ENCODE measurements at regions not wholly inside any gene's neighbourhood (a gene's known extent, or its start where the extent isn't known, plus 50 kb on each side); places are given as distances from the start of the nearest gene placed in this dataset.

DNA sequence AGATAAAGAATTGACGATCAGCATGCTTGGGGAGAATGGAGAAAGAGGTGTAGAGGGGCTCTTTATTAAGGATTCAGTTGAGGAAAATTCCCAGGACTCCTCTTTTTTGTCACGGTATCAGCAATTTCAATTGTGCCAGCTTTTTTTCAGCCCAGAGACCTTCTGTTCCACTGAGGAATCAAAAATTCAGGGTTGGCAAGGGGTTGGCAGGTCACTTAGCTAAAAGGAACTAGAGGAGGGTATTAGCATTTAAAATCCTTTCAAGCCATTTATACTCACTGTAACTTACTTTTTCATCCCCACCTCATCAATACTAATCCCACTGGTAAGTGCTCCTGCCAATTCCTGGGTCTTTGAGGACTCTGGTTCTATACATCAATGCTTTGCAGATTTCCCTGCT, 757.5 kb upstream of the COBL start:
- no peak for ATAC-seq
- intact Hi-C loops (cut with DNase I), result no loop called here
- no peak for DNase-seq (ENCODE audit: low spot score)

DNA sequence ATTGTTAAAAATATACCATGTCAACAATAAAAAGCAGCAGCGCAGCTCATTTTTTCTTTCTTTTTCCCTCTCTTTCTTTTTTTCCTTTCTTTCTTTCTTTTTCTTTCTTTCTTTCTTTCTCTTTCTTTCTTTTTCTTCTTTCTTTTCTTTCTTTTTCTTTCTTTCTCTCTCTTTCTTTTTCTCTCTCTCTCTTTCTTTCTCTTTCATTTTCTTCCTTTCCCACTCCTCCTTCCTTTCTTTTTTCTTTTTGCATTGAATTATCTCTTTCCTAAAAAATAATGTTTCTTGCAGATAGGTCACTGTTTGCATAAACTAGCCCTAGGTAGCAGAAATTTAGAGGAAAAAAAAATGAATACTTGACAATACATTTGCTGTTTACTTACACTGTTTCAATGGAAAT, 755.1 kb upstream of the COBL start:
- DNase-seq (ENCODE audit: low spot score), result no peak
- intact Hi-C loops (cut with DNase I), result no loop called here
- ATAC-seq, result no peak

DNA sequence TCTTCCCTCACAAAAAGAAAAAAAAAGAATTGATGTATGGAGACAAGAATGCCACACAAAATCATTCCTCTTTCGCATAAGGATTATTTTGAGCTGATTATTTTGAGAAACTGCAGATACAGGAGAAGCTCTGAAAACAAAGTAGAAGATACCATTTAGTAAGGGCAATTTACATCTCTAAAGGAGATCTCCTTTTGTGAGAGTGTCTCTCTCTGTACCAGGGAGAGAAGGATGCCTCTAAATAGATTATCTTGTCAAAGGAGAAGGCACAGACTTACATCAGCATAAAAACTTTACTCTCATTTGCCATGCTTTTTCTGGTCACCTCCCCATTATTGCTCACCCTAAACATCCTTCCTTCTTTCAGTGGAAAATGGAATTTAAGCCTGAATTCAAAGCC, 747.9 kb upstream of the COBL start:
- DNase-seq (ENCODE audit: low spot score), result no peak
- no peak for ATAC-seq

DNA sequence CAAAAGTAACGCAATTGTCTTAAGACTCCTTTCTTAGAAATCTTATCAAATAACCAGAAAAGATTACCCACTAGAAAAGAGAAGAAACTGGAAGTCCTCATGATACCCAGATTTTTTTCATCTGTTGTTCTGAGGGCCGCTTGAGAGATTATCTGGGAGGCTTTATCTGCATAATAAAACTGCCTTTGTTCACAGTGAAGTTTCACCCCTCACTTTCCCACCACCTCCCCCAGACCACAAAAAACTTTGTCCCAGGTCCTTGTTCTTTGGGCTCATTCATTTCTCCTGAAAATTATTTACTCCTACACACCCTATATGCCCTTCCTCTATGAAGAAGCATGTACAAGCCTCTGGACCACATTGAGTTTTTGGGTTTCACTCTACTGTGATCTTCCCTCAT, 745.1 kb upstream of the COBL start:
- ATAC-seq (no peak), DNase-seq (ENCODE audit: low spot score) (no peak)
- intact Hi-C loops (cut with DNase I), result no loop called here

More for the DNA sequence above, 747.9 kb upstream of the COBL start:
- intact Hi-C loops (cut with DNase I), result no loop called here

DNA sequence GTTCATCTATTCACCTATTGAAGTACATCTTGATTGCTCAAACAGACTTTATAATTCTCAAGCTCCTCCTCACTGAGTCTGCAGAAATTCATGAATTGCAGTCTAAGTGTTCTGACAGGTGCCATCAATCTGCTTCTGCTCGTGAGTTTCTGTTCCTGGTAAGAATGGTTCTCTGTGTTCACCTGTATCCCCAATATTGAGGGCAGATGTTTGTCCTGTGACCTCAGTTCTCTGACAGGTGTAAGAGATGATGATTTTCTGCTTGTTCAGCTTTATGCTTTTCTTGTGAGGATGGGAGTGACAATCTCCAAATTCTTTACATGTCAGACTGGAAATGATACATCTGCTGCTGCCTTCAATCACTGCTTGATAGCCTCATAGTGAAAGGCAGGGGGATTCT, 736.9 kb upstream of the COBL start:
- ATAC-seq, result no peak
- no peak for DNase-seq (ENCODE audit: low spot score)
- intact Hi-C loops (cut with DNase I), result no loop called here

DNA sequence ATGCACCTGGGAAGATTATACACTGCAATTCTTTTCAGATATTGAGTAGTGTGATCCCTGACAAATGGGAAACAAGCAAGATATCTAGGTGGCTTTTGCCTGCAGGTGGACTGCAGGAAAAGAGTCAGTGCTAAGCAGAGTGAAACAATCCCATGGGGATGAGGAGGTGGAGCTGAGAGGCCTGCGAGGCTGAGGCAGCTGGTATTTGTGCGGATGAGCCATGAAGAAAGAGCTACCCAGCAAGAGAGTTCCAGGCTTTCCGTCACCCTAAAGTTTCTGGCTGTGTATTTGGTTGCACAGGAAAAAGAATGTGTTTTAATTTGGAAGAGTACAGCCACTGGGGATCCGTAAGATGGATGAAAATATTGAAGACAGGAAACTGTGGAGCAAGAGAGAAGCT, 714.1 kb upstream of the COBL start:
- no peak for ATAC-seq

DNA sequence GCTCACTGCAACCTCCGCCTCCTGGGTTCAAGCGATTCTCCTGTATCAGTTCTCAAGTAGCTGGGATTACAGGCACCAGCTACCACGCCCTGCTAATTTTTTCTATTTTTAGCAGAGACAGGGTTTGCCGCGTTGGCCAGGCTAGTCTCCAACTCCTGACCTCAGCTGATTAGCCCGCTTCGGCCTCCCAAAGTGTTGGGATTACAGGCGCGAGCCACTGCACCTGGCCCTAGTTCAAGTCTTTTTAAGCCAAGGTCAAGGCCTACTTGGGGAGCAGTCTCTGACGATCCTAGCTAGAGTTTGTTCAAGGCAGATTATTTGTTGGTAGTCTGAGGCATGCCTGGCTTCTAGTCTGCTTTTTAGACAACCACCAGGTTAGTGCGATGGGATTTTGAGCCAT, 709.5 kb upstream of the COBL start:
- no peak for DNase-seq (ENCODE audit: low spot score)
- intact Hi-C loops (cut with DNase I), result no loop called here
- ATAC-seq, result peak; percentile 56

More for the DNA sequence above, 714.1 kb upstream of the COBL start:
- intact Hi-C loops (cut with DNase I), result no loop called here
- DNase-seq (ENCODE audit: low spot score), result no peak

DNA sequence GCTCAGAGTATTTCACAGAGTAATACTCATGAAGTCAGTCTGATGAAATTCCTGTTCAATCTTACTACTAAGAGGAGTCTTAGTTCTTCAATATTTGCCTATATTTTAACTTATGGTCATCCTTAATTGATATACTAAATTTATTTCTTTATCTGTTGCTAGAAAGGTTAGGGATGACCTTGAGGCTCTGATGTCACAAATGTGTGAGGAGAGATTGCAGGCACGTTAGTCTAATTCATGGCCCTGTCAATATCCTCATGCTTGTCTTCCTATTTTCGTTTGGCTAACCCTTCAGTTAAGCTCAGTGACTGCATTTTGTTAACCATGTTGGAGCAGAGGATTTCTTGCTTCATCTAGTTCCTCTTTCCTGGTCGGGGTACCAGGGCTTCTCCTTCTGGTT, 704.7 kb upstream of the COBL start:
- DNase-seq (ENCODE audit: low spot score), result no peak
- intact Hi-C loops (cut with DNase I), result no loop called here
- no peak for ATAC-seq

DNA sequence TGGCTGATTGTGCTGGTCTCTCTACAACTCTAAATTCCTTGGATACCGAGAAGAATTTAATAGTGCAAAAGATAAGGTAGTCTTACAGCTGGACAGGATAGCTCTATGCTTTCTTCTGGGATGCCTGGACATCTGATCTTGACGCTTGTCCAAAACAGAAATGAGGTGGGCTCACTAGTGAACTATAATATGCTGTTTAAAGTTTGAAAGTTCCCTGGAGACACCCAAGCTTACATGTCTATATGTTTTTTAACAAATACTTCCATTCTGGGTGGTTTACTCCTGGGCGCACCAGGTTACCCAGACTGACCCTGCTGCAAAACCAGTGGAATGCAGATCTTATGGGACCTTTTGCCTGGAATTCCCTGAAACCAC, 702.1 kb upstream of the COBL start:
- no peak for ATAC-seq
- intact Hi-C loops (cut with DNase I), result no loop called here
- DNase-seq (ENCODE audit: low spot score), result no peak

DNA sequence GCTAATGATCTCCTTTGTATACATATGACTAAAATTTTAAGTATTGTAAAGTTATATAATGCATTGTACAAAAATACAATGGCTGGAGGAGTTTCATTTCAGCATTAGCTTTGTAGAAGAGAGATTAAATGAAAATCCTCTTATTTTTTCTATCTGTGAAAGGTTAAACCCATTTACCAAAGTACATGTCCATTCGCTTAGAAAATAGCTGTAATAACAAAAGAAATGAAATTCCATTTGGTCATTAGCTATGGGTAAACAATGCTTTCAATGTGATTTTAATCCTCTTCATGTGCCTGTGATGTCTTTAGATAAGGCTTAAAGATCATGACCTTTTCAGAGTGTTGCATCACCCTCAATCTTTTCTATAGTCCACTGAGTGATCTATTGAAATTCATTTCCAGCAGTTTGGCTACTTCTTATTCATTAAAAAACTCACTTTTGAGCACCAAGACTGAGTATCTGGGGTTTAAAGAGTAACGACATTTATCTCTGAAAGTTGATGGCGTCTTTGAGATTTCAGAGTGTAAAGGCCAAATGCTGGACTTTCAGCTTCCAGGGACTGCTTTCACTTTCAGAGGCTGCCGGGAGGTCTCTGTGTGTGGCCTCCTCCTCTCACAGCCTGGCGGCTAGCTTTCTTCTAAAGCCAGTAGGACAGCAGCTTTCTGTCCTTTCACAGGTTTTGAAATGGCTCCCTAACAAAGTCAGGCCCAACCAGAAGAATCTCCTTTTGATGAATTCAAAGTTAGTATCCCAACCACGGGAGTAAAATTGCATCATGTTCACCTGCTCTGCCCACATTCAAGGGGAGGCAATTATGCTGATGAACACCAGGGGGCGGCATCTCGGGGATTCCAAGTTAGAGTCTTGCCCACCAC, 701.4 kb upstream of the COBL start:
- ATAC-seq, result peak; percentile 36
- intact Hi-C loops (cut with DNase I), result no loop called here
- no peak for DNase-seq (ENCODE audit: low spot score)

DNA sequence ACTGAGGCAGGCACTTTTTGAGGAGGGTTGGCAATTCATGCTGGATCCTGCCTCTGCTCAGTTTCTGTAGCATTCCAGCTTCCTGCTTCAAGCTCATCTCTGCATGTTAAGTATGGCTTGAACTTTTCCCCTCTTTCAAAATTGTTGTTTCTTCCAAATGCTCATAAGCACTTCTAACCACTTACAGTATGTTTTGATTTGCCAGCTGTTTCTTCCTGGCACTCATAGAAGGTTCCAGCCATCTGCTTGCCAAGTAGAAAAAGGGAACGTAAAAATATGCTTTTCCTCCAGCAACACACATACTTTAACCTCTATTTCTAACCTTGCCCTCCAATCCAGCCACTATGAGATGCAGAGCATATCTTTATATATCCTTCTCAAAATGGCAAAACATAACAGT, 692.6 kb upstream of the COBL start:
- DNase-seq (ENCODE audit: low spot score) (no peak), ATAC-seq (peak; percentile 28)
- intact Hi-C loops (cut with DNase I), result no loop called here

DNA sequence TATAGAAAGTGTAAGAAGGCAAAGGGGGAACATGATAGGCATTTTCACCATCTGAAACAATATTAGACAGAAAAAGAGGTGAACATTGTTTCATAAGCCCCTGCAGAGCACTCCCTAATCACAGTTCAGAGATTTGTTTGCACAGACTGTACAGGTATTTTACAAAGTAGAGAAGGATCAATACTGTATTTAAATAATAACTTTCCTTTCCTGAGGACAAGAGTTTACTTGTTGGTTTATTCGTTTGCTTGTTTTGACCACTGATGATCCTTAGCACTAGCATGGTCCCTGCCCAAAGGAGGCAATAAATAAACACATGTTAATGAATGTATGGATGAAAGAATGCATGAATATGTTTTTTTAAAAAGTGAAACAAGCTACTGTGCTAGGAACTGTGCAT, 690.1 kb upstream of the COBL start:
- ATAC-seq, result no peak
- intact Hi-C loops (cut with DNase I), result no loop called here
- no peak for DNase-seq (ENCODE audit: low spot score)

DNA sequence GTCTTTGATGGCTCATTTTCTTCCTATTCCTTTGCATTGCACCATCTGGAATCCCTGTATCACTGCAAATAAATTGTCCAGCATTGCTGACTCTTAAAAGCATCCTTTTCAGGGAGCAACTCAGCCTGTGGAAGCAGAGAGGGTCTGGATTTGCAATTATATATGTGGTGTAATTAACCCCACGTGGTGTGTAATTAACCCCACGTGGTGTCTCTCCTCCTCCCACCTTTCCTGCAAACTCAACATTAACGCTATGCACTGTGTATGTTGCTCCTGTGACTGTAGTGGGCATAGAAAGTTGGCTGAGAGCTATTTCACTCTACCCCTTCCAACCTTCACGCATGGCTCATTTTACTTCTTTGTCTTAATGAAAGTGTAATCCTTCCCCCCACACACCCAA, 689.0 kb upstream of the COBL start:
- no peak for DNase-seq (ENCODE audit: low spot score)
- ATAC-seq, result no peak
- intact Hi-C loops (cut with DNase I), result no loop called here

DNA sequence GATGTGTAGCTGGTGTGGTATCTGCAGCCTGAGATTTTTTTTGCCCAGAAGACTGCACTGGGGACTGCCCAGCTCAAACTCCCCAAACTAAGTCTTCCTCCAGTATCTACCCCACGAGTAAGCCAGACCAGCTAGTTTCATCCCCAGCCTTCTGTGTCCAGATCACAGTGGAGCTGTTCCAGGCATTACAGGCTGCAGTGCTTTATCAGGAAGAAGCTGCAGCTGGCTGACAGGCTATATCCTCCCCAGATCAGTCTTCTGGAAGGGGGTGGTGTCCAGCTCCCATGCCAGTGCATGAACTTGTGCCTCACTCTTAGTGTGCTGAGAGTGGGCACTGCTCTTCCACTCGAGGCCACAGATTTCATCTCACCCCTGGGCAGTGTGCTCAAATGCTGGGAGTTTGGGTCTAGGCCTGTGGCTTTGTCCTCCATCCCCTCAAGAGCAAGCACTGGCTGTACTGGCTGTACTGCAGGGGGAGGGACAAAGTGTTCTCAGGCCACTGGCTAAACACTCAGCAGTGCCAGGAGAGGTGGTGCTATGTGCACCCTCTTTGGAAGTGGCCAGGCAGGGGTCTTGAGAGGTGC, 679.1 kb upstream of the COBL start:
- DNase-seq (ENCODE audit: low spot score), result no peak
- intact Hi-C loops (cut with DNase I), result no loop called here
- ATAC-seq, result no peak

DNA sequence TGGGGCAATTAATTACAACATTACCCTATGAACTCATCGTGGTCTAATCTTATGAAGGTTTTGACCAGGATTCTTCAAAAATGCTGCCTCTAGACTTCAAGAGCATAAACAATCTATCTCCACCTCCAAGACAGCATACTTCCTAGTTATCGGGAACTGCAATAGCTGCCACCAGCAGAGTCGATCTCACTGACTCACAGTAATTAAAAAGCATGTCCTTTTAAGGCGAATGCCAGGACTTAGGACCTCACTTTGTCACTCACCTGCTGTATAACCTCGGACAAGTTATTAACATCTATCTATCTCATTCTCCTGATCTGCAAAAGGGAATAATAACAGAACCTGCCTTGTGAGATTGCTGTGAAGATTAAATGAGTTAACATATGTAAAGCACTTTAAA, 666.0 kb upstream of the COBL start:
- ATAC-seq (no peak), DNase-seq (ENCODE audit: low spot score) (no peak)
- intact Hi-C loops (cut with DNase I), result no loop called here

DNA sequence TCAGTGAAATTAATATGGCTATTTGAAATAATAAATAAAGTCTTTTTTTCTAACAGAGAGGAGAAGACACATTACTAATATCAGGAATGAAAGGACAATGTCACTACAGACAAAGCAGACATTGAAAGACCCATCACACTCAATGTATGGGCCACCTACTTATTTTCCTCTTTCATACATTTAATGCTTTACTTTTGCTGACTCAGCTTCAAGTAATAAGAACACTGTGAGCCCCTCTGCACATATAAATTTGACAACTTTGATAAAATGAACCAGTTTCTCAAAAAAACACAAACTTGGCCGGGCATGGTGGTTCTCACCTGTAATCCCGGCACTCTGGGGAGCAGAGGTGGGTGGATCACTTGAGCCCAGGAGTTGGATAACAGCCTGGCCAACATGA, 664.2 kb upstream of the COBL start:
- DNase-seq (ENCODE audit: low spot score) (no peak), ATAC-seq (no peak)
- intact Hi-C loops (cut with DNase I), result no loop called here

DNA sequence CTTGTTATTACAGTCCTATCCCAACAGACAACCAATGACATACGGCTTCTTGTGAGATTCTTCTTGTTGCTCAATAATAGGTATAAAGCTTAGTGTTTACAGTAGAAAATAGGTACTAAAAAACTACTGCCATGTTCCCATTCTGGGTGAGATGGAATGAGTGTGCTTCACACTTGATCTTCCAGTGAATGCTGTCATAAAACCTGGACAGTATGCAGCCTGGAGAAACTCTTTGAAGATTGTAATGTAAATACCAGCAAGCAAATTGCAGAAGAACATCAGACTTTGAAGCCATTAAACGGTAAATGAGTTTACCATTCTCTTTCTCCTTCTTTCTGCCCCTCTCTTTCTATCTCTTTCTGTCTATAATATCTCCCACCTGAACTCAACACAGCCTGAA, 663.7 kb upstream of the COBL start:
- ATAC-seq, result no peak
- no peak for DNase-seq (ENCODE audit: low spot score)
- intact Hi-C loops (cut with DNase I), result no loop called here

DNA sequence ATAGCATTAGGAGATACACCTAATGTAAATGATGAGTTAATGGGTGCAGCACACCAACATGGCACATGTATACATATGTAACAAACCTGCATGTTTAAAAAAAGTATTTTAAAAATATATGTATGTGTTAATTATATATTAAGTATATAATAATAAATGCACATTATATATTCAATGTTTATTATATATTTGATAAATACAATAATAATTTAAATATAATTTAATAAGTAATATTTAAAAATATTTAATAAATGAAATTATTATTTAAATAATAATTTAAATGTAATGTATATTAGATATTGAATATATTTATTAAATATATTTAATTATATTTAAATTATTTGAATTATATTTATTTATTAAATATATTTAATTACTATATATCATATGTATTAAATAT, 661.3 kb upstream of the COBL start:
- DNase-seq (ENCODE audit: low spot score) (no peak), ATAC-seq (no peak)
- intact Hi-C loops (cut with DNase I), result no loop called here

DNA sequence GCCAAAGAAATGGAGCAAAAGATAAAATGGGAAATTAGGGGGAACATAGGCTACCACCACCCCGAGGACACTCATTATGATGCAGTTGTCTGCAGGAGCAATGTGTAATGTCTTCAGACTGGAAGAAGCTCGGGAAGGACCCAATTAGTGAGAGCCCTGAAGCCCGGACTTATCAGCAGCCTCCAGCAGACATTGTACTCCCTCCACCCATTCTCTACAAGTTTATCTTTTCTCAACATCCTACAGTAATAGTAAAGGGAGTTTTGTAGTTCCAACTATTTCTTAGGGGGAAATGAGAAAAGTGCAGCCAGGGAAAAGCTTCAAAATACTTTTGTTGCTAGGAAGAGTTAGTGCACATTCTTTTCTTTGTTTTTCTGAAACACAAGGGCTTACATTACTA, 657.3 kb upstream of the COBL start:
- DNase-seq (ENCODE audit: low spot score) (no peak), ATAC-seq (no peak)
- intact Hi-C loops (cut with DNase I), result no loop called here

DNA sequence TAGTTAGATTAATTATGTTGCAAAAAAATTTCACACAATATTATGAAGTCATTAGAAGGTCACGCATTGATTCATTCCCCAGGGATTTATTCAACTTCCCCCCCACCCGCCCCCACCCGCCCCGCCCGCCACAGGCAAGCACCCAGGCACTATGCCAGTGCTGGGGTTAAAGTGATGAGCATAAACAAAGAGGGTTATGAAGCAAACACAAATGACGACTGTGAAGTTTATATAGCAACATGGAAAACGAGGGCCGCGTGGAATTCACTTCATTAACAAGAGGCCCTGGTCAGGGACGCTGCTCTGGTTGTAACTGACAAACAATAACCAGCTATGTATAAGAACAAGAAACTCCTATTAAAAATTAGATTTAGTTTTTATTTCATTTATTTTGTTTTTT, 656.5 kb upstream of the COBL start:
- intact Hi-C loops (cut with DNase I), result no loop called here
- ATAC-seq, result no peak
- DNase-seq (ENCODE audit: low spot score), result no peak
